DOHH2 (cell line): ENCODE measurements at regions not wholly inside any gene's neighbourhood (a gene's known extent, or its start where the extent isn't known, plus 50 kb on each side); places are given as distances from the start of the nearest gene placed in this dataset.
"Not testable (repeated sequence)": the region's sequence is repeated elsewhere in the genome, so short reads cannot be mapped to it uniquely, and the experiment has no call there.

Experiments
- EZH2phosphoT487 ChIP-seq: fragments of 200-600 bp; sonication (generic); IDR thresholded peaks from 2 replicates; pipeline ENCODE4 v1.6.1; 2017; ENCODE audit warnings: borderline replicate concordance, mild to moderate bottlenecking, antibody characterized with exemption, low read length, moderate library complexity, mixed read lengths
- TF ChIP-seq, protein P1 (sequence below): fragments of 200-600 bp; sonication (generic); IDR thresholded peaks from one replicate; pipeline ENCODE4 v1.5.1; 2014; ENCODE audit warnings: antibody characterized with exemption, mild to moderate bottlenecking, low read depth, low read length; ENCODE audit not compliant: poor library complexity, severe bottlenecking

DNA sequence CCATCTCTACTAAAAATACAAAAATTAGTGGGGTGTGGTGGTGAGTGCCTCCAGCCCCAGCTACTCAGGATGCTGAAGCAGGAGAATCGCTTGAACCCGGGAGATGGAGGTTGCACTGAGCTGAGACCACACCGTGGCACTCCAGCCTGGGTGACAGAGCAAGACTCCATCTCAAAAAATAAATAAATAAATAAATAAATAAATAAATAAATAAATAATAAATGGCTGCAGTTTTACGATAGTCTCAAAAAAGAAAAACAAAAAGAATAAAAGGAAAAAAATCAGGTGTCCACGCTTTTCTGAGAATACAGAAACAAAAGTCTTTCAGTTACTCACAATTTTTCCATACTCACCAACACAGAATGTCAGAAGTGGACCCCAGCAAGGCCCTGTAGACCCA lies 138.4 kb downstream of the ATL2 start:
- TF ChIP-seq, protein P1, sequence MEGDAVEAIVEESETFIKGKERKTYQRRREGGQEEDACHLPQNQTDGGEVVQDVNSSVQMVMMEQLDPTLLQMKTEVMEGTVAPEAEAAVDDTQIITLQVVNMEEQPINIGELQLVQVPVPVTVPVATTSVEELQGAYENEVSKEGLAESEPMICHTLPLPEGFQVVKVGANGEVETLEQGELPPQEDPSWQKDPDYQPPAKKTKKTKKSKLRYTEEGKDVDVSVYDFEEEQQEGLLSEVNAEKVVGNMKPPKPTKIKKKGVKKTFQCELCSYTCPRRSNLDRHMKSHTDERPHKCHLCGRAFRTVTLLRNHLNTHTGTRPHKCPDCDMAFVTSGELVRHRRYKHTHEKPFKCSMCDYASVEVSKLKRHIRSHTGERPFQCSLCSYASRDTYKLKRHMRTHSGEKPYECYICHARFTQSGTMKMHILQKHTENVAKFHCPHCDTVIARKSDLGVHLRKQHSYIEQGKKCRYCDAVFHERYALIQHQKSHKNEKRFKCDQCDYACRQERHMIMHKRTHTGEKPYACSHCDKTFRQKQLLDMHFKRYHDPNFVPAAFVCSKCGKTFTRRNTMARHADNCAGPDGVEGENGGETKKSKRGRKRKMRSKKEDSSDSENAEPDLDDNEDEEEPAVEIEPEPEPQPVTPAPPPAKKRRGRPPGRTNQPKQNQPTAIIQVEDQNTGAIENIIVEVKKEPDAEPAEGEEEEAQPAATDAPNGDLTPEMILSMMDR, result not testable (repeated sequence)
- TF ChIP-seq EZH2phosphoT487, result not testable (repeated sequence)
